22Rv1 (cell line): ENCODE measurements at regions not wholly inside any gene's neighbourhood (a gene's known extent, or its start where the extent isn't known, plus 50 kb on each side); places are given as distances from the start of the nearest gene placed in this dataset.
A peak's percentile ranks its signal among the peaks of the same experiment; 100 is the strongest.

Source experiments
- H3K27ac ChIP-seq: fragments of 450-650 bp; 2 replicates; pipeline ENCODE4 v1.5.1; 2017
- ZFX ChIP-seq: fragments of 450-650 bp; IDR thresholded peaks from 2 replicates; pipeline ENCODE4 v1.6.1; 2017; ENCODE audit warnings: antibody characterized with exemption, borderline replicate concordance
- TF ChIP-seq, protein P1 (sequence below): fragments of 450-650 bp; IDR thresholded peaks from 2 replicates; pipeline ENCODE4 v1.5.1; 2017; ENCODE audit warnings: mild to moderate bottlenecking

DNA sequence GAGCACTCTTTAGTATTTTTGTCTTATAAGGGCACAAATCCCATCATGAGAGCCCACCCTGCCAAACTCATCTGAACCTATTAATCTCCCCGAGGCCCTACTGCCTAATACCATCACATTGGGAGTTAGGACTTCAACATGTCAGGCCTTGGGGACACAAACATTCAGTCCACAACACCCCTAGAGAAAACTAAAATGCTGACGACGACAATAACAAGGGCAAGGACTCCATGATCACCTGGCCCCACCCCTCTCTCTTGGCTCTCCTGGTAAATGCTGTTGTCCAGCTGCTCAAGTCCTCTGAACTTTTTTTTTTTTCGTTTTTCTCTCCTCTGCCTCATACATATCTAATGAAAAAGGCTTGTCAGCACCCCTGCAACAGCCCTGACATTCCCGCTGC, 118.8 kb upstream of the MKI67 start:
- no peak for TF ChIP-seq ZFX
- TF ChIP-seq, protein P1, sequence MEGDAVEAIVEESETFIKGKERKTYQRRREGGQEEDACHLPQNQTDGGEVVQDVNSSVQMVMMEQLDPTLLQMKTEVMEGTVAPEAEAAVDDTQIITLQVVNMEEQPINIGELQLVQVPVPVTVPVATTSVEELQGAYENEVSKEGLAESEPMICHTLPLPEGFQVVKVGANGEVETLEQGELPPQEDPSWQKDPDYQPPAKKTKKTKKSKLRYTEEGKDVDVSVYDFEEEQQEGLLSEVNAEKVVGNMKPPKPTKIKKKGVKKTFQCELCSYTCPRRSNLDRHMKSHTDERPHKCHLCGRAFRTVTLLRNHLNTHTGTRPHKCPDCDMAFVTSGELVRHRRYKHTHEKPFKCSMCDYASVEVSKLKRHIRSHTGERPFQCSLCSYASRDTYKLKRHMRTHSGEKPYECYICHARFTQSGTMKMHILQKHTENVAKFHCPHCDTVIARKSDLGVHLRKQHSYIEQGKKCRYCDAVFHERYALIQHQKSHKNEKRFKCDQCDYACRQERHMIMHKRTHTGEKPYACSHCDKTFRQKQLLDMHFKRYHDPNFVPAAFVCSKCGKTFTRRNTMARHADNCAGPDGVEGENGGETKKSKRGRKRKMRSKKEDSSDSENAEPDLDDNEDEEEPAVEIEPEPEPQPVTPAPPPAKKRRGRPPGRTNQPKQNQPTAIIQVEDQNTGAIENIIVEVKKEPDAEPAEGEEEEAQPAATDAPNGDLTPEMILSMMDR = no peak

DNA sequence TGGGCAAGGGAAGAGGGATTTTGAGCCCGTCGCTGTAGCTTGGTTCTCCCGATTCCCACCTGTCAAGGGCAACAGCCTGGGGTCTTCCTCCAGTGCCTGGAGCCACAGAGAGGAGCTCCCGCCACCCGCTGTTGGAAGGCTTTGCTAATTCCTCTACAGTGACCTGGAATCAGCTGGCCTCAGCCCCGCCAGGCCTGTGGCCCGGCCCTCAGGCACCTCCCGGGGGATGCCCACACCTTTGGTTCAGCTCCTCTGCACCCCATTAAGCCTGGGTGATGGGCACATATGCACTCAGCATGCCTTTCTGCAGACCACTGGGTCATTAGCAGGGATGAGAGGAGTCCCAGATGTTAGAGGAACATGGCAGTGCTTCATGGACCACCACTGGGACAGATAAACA, 121.4 kb upstream of the MKI67 start:
- no peak overlapping the region for H3K27ac ChIP-seq
- TF ChIP-seq ZFX = no peak
- TF ChIP-seq, protein P1 = no peak

More for the DNA sequence above, 118.8 kb upstream of the MKI67 start:
- H3K27ac ChIP-seq = no peak overlapping the region

DNA sequence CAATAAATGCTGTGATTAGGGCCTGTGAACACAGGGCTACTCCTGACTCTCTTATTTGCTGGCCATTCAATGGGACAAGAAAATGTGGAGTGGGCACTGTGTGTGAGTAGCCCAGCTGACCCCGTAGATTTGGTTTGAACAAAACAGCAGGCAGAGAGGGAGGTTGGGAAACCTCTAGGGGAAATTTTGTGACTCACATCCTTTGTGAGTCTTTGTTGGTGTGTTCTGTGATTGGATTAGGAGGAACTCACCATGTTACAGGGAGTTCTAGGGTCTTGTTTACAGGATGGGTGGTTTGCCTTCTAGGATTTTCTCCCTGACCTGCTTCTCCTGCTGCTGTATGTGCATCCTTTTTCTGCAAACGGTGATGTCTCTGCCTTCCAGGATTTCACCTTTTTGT, 128.3 kb upstream of the MKI67 start:
- H3K27ac ChIP-seq = no peak overlapping the region
- TF ChIP-seq, protein P1 = no peak
- no peak for TF ChIP-seq ZFX

- no peak overlapping the region for H3K27ac ChIP-seq
- TF ChIP-seq, protein P1 = no peak
- no peak for TF ChIP-seq ZFX
Measured at GRCh38 chr10:128257428-128257827, 131.2 kb upstream of the MKI67 start.

- TF ChIP-seq, protein P1 = no peak
- no peak for TF ChIP-seq ZFX
- no peak overlapping the region for H3K27ac ChIP-seq
Measured at GRCh38 chr10:128258421-128258976, 132.3 kb upstream of the MKI67 start.

DNA sequence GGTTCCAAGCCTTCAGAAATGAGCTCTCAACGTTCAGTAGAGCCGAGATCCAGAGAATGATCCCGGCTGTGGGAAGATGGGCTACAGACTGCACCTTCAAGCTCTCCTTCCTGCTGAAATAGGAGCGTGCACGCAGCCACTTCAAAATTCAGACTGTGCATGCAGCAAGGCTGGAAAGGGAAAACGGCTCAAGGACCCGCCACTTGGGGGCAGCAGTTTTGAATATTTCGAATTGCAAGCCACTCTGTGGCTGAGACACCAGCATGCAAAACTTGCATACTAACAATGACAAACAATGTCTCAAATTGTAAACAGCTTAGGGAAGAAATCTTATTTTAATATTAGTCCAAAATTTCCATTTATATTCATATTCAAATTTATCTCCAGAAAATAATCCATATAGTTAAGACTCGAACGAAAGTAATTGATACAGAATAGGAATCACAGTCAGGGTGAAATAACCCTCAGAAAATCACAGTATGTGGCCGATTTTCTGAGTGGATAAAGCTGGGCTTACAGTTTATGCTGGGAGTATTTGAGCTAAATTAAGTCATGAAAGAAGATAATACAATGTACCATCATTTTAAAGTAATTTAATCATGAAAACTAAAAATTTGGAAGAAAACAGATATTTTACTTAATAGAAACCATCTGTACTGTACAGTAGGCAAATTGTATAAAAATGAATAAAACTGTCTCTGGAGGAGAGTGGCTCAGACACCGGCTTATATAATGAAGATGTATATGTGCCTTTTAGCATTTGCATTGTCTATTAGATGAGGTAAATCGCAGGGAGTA, 137.9 kb upstream of the MKI67 start:
- TF ChIP-seq, protein P1 = peak; percentile 83
- TF ChIP-seq ZFX = no peak
- no peak overlapping the region for H3K27ac ChIP-seq

- TF ChIP-seq ZFX = no peak
- TF ChIP-seq, protein P1 = no peak
- no peak overlapping the region for H3K27ac ChIP-seq
Measured at GRCh38 chr10:128265596-128265995, 139.4 kb upstream of the MKI67 start.
